Stomach smooth muscle (tissue), 2 donors: ENCODE measurements at regions not wholly inside any gene's neighbourhood (a gene's known extent, or its start where the extent isn't known, plus 50 kb on each side); places are given as distances from the start of the nearest gene placed in this dataset.
"Not testable (repeated sequence)": the region's sequence is repeated elsewhere in the genome, so short reads cannot be mapped to it uniquely, and the experiment has no call there.

Experiments
- H3K27ac ChIP-seq: one replicate; pipeline ENCODE4 v1.7.0; 2013; ENCODE audit warnings: mild to moderate bottlenecking, low read length, inconsistent platforms
- H3K27me3 ChIP-seq, 2 donors: one replicate each; pipeline ENCODE4 v1.7.0; 2013; ENCODE audit warnings: low read length in 2 of 2; ENCODE audit not compliant: insufficient read depth in 2 of 2, control insufficient read depth in 1 of 2
- H3K36me3 ChIP-seq, 2 donors: one replicate each; pipeline ENCODE4 v1.7.0; 2013; ENCODE audit warnings: low read length in 2 of 2; ENCODE audit not compliant: control insufficient read depth in 2 of 2, insufficient read depth in 2 of 2
- H3K4me1 ChIP-seq: one replicate; pipeline ENCODE4 v1.7.0; 2013; ENCODE audit warnings: low read length; ENCODE audit not compliant: control insufficient read depth, insufficient read depth
- H3K4me3 ChIP-seq, 2 donors: one replicate each; pipeline ENCODE4 v1.7.0; 2013; ENCODE audit warnings: low read length in 2 of 2
- H3K9ac ChIP-seq, 2 donors: one replicate each; pipeline ENCODE4 v1.7.0; 2013; ENCODE audit warnings: low read length in 2 of 2, mild to moderate bottlenecking in 1 of 2
- H3K9me3 ChIP-seq, 2 donors: one replicate each; pipeline ENCODE4 v1.7.0; 2013; ENCODE audit warnings: low read length in 2 of 2; ENCODE audit not compliant: control insufficient read depth in 2 of 2
- donor health status: healthy.
- donor health status: Pancreatic carcinoma.

DNA sequence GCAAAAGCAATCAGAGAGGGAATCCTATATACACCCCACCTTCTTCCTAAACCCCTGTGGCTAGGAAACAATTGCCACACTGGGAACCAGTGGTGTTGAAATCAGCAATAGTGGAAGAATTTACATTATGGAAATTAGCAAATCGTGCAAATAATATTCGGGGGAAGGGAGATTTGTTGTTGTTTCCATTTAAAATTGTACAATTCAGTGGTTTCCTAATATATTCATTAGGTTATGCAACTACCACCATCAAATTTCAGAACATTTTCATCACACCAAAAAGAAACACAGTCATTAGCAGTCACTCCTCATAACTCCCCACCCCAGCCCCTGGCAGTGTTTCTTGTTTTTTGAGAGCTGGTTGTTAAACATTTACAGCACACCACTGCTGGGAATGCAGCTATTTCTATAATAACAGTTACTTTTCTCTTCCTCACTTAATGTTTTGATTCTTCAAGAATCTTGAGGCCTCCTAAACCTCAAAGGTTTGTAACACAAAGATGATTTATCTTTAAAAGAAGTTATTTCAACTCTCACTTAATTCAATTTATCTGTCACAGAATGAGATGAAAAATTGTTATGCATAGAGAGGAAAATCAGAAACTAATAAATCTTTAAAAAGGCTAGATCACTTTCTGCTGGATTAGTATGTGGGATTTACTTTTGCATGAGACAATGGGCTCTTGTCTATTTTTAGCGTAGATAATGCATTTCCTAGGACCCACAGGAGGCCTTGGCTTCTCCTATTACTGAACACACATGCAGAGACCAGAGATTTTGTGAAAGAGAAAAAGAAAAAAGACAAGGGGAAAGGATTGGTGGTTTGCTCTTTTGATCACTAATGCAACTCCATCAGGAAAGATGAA is 91.8 kb upstream of the DAPK1 start:
- Histone ChIP-seq H3K4me3 (no peak overlapping the region), H3K9ac (no peak overlapping the region), H3K27me3 (no peaks in the 10 kb centered on the region), H3K4me1 (no peaks in the 10 kb centered on the region), H3K36me3 (no peaks in the 10 kb centered on the region), H3K27ac (no peak overlapping the region), H3K9me3 (no peaks in the 10 kb centered on the region)

DNA sequence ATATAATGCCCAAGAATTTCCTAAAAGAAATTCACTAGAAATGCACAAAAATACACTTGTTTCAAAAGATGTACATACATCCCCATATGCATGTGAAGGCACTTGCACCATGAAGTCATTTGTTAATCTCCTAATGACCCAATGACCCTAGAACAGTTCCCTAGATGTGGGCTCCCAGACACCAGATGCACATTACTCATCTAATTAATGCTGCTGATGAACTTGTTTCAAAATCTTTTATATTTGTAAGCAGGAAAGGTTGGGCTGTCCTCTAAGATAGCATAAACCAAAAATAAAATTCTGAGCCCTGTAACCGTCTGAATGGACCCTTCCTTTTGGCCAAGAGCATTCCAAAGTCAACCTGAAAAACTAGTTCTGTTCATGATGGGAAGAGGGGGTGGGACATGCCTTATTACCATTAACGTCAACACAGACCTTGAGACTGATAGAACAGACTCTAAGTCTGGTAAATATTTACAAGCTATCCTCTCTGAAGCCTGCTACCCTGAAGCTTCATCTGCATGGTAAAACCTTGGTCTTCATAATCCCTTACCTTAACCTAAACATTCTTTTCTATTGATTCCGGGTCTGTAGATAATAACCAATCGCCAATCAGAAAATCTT is 91.0 kb upstream of the DAPK1 start:
- Histone ChIP-seq H3K4me3 (no peak overlapping the region), H3K9ac (no peak overlapping the region), H3K27me3 (no peaks in the 10 kb centered on the region), H3K27ac (no peak overlapping the region), H3K4me1 (no peaks in the 10 kb centered on the region), H3K9me3 (no peaks in the 10 kb centered on the region), H3K36me3 (no peaks in the 10 kb centered on the region)

DNA sequence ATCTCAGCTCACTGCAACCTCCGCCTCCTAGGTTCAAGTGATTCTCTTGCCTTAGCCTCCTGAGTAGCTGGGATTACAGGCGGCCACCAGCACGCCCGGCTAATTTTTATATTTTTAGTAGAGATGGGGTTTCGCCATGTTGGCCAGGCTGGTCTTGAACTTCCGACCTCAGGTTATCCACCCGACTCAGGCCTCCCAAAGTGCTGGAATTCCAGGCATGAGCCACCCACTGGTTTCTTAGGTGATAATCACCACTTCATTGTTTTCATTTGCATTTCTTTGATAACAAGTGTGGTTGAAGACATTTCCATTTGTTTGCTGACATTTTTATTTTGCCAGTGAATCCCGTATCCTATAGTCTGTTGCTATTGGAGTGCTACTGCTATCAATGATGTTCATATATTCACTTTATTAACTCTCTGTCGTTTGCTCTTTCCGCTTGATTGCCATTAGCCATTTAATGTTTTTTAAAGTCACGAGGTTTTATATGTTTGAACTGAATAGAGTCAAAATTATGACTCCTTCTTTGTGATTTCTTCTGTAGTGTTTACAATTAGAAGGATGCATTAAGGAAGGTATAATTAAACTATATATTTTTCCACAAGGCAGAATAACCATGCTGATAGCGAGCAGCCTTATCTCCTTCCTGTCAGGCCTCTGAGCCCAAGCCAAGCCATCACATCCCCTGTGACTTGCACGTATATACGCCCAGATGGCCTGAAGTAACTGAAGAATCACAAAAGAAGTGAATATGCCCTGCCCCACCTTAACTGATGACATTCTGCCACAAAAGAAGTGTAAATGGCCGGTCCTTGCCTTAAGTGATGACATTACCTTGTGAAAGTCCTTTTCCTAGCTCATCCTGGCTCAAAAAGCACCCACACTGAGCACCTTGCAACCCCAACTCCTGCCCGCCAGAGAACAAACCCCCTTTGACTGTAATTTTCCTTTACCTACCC is 87.3 kb upstream of the DAPK1 start:
- not testable (repeated sequence) for H3K9ac ChIP-seq, H3K9me3 ChIP-seq, H3K4me3 ChIP-seq, H3K27me3 ChIP-seq, H3K4me1 ChIP-seq, H3K27ac ChIP-seq, H3K36me3 ChIP-seq

DNA sequence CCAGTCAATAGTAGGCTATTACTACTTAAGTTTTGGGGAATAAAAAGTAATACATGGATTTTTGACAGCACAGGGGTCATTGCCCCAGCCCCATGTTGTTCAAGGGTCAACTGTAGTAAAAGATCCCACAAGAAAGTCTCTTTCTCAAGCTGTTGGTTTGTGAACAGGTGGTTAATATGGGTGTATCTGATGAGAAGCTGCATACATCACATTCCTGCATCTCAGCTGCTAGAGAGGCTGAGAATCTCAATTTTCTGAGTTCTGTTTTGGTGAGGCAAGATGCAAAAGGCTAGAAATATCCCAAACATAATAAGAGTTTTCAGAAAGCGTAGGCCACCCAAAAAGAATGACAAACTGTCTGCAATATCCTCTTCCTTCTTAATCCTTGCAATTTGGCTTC is 76.8 kb upstream of the DAPK1 start:
- no peak overlapping the region for H3K4me3 ChIP-seq
- H3K9ac ChIP-seq: no peak overlapping the region
- H3K9me3 ChIP-seq: peaks cover 0 to 3% of the 10 kb centered on the region in 2 donors
- H3K36me3 ChIP-seq: no peaks in the 10 kb centered on the region
- no peaks in the 10 kb centered on the region for H3K4me1 ChIP-seq
- no peaks in the 10 kb centered on the region for H3K27me3 ChIP-seq
- no peak overlapping the region for H3K27ac ChIP-seq

DNA sequence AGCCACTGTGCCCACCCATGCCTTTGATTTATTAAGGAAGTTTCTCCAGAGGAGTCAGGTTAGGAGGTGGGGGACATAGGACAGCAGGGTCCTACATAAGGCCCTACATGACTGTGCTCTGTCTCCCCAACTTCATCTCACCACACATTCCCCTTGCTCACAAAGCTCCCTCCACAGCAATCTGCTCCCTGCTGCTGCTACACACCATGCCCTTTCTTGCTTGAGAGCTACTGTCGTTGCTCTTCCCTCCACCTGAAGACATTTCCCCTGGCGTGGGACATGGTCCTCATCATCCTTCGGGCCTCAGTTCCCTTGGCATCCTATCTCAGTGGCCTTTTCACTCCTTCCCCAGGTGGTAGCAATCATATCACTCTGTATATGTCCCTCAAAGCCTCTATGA is 75.9 kb upstream of the DAPK1 start:
- Histone ChIP-seq H3K9ac (no peak overlapping the region), H3K36me3 (no peaks in the 10 kb centered on the region), H3K9me3 (peaks cover 0 to 3% of the 10 kb centered on the region in 2 donors), H3K27me3 (no peaks in the 10 kb centered on the region), H3K27ac (no peak overlapping the region), H3K4me1 (no peaks in the 10 kb centered on the region), H3K4me3 (no peak overlapping the region)

DNA sequence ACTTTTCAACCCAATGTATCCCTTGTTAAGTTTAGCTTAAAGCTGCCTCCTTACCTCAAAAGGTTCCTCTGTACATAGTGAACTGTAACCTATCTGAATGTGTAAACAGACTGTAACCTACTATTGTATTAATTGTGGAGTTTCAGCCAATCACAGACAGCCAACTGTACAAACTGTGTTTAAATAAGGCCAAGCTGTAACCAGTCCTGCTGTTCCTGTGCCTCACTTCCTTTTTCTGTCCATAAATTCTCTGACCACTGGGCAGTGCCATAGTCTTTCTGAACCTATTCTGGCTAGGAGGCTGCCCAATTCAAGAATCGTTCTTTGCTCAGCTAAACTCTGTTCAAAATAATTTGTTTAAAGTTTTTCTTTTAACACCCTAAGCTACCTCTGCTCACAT is 74.7 kb upstream of the DAPK1 start:
- no peak overlapping the region for H3K9ac ChIP-seq
- H3K36me3 ChIP-seq: no peaks in the 10 kb centered on the region
- H3K27ac ChIP-seq: no peak overlapping the region
- H3K4me3 ChIP-seq: no peak overlapping the region
- H3K4me1 ChIP-seq: no peaks in the 10 kb centered on the region
- peaks cover 0 to 3% of the 10 kb centered on the region in 2 donors for H3K9me3 ChIP-seq
- no peaks in the 10 kb centered on the region for H3K27me3 ChIP-seq

DNA sequence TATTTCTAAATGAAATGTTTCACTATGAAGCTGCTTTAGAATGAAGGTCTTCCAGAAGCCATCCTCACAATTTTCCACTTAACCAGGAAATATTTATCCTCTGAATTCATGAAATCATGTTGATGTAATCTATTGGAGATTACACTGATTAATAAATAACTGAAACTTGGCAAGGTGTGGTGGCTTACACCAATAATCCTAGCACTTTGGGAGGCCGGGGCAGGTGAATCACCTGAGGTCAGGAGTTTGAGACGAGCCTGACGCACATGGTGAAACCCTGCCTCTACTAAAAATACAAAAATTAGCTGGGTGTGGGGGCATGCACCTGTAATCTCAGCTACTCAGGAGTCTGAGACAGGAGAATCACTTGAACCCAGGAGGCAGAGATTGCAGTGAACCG is 73.8 kb upstream of the DAPK1 start:
- not testable (repeated sequence) for H3K9ac ChIP-seq, H3K36me3 ChIP-seq, H3K27ac ChIP-seq, H3K27me3 ChIP-seq, H3K9me3 ChIP-seq, H3K4me3 ChIP-seq, H3K4me1 ChIP-seq

DNA sequence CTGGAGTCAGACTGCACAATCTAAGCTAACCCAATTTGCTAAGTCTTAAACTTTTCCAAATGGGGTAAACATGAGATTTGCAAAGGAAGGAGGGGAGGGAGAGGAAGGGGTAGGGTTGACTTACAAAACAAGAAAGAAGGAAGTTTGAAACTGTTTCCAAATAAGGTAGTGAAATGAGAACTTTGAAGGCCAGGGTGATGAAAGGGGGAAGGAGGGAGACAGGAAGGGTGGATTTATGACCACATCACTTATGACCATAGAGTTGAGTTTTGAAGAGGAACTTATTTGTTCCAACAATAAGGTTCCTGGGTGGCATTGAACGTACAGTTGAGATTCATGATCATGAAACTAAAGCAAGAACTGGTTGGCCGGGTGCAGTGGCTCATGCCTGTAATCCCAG is 72.5 kb upstream of the DAPK1 start:
- no peak overlapping the region for H3K27ac ChIP-seq
- peaks cover 0 to 3% of the 10 kb centered on the region in 2 donors for H3K9me3 ChIP-seq
- no peaks in the 10 kb centered on the region for H3K4me1 ChIP-seq
- H3K36me3 ChIP-seq: no peaks in the 10 kb centered on the region
- H3K9ac ChIP-seq: no peak overlapping the region
- H3K27me3 ChIP-seq: no peaks in the 10 kb centered on the region
- H3K4me3 ChIP-seq: no peak overlapping the region

DNA sequence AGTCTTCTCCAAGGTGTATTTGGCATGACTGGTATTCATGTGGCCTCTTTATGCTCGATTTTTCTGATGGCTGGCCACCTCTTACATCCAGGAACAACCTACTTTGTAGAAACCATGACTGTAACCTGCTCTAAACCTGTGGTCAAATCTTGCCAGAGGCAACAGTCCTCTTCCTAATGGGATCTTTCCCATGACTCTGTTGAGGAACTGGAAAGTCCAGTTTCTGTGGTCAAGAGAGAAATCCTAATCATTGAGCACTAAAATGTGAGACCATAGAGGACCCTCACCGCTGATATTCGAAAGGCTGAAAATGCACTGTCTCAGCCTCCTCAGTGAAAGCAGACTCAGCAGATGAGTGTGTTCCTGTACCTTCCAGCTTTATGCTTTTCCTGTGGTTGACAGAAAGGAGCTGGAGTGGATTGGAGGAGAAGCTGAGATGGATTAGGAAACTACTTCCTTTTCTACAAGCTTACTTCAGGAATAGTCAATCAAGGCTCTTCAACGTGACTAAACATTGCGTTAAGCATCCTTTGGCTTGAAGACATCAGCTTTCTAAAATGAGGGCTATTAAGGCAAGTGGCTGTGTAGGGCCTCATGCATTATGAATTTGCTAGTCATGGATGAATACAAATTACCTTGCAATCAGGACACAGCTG is 69.7 kb upstream of the DAPK1 start:
- H3K4me1 ChIP-seq: no peaks in the 10 kb centered on the region

DNA sequence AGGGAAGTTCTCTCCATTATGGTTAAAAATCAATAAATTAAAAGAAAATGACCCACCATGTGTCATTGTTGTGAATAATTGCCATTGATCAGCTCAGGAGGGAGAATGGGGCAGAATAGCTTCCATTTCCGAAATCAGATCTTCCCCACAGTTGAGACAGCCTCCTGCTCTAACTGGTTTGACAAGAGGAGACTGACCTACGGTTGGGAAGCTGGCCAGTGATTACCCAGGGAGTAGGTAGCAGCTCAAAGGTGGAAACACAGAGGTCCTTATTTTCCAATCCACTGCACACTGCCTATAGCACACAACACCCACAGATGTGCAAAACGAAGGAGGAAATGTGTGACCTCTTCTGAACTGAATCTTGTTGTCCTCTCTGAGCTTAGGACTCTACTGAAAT is 69.0 kb upstream of the DAPK1 start:
- H3K9ac ChIP-seq: no peak overlapping the region
- H3K4me1 ChIP-seq: no peaks in the 10 kb centered on the region
- peaks cover 0 to 3% of the 10 kb centered on the region in 2 donors for H3K9me3 ChIP-seq
- H3K36me3 ChIP-seq: no peaks in the 10 kb centered on the region
- H3K4me3 ChIP-seq: no peak overlapping the region
- H3K27ac ChIP-seq: no peak overlapping the region
- H3K27me3 ChIP-seq: no peaks in the 10 kb centered on the region

More for the DNA sequence above, 69.7 kb upstream of the DAPK1 start:
- no peak overlapping the region for H3K9ac ChIP-seq
- no peak overlapping the region for H3K27ac ChIP-seq
- H3K9me3 ChIP-seq: peaks cover 0 to 3% of the 10 kb centered on the region in 2 donors
- no peak overlapping the region for H3K4me3 ChIP-seq
- H3K27me3 ChIP-seq: no peaks in the 10 kb centered on the region
- H3K36me3 ChIP-seq: no peaks in the 10 kb centered on the region
